OCI-LY1 (cell line): ENCODE measurements at regions not wholly inside any gene's neighbourhood (a gene's known extent, or its start where the extent isn't known, plus 50 kb on each side); places are given as distances from the start of the nearest gene placed in this dataset.

Source experiments
- H2AFZ ChIP-seq: fragments of 200-600 bp; sonication (generic), shearing (Covaris generic); 2 replicates; pipeline ENCODE4 v1.6.0; 2014; ENCODE audit warnings: antibody characterized with exemption, mild to moderate bottlenecking, low read length
- H3F3A ChIP-seq: fragments of 200-600 bp; sonication (generic), shearing (Covaris generic); 2 replicates; pipeline ENCODE4 v1.6.0; 2014; ENCODE audit warnings: mild to moderate bottlenecking, antibody characterized with exemption, low read length, moderate library complexity; ENCODE audit not compliant: insufficient read depth
- H3K27ac ChIP-seq: fragments of 200-600 bp; sonication (generic); 2 replicates; pipeline ENCODE4 v1.5.1; 2014; ENCODE audit warnings: low read length, mixed run types, mild to moderate bottlenecking, low read depth; ENCODE audit not compliant: poor library complexity, severe bottlenecking
- H3K27me3 ChIP-seq: fragments of 200-600 bp; sonication (generic); 2 replicates; pipeline ENCODE4 v1.6.0; 2014; ENCODE audit warnings: antibody characterized with exemption, mild to moderate bottlenecking, low read length, moderate library complexity; ENCODE audit not compliant: insufficient read depth
- H3K36me3 ChIP-seq: fragments of 200-600 bp; sonication (generic); 2 replicates; pipeline ENCODE4 v1.6.1; 2014; ENCODE audit warnings: mild to moderate bottlenecking, antibody characterized with exemption, low read length, moderate library complexity, mixed read lengths; ENCODE audit not compliant: insufficient read depth
- H3K4me1 ChIP-seq: fragments of 200-600 bp; sonication (generic); 2 replicates; pipeline ENCODE4 v1.5.1; 2014; ENCODE audit warnings: mild to moderate bottlenecking, low read length, moderate library complexity; ENCODE audit not compliant: insufficient read depth, severe bottlenecking
- H3K4me2 ChIP-seq: fragments of 200-600 bp; sonication (generic), shearing (Covaris generic); 2 replicates; pipeline ENCODE4 v1.6.1; 2014; ENCODE audit warnings: low read length
- H3K4me3 ChIP-seq: fragments of 200-600 bp; sonication (generic); 2 replicates; pipeline ENCODE4 v1.5.1; 2014; ENCODE audit warnings: low read length, low read depth, mild to moderate bottlenecking, mixed read lengths; ENCODE audit not compliant: poor library complexity, severe bottlenecking
- H3K79me2 ChIP-seq: fragments of 200-600 bp; shearing (Covaris generic); 2 replicates; pipeline ENCODE4 v1.6.1; 2016; ENCODE audit warnings: mixed run types, low read length, mixed read lengths; ENCODE audit not compliant: insufficient read depth
- H3K9ac ChIP-seq: fragments of 200-600 bp; sonication (generic), shearing (Covaris generic); 2 replicates; pipeline ENCODE4 v1.6.1; 2014; ENCODE audit warnings: mild to moderate bottlenecking, low read length, mixed read lengths
- H3K9me2 ChIP-seq: fragments of 200-600 bp; sonication (generic), shearing (Covaris generic); 2 replicates; pipeline ENCODE4 v1.6.1; 2014; ENCODE audit warnings: low read depth, mild to moderate bottlenecking, low read length, mixed read lengths
- H3K9me3 ChIP-seq: fragments of 200-600 bp; shearing (Covaris generic); 2 replicates; pipeline ENCODE4 v1.6.1; 2014; ENCODE audit warnings: low read length, mixed read lengths
- H4K20me1 ChIP-seq: fragments of 200-600 bp; sonication (generic), shearing (Covaris generic); 2 replicates; pipeline ENCODE4 v1.6.0; 2016; ENCODE audit warnings: mild to moderate bottlenecking, low read length; ENCODE audit not compliant: insufficient read depth
- EZH2 ChIP-seq: fragments of 200-600 bp; sonication (generic), shearing (Covaris generic); IDR thresholded peaks from 2 replicates; pipeline ENCODE4 v1.8.0; 2017; ENCODE audit warnings: borderline replicate concordance, mixed run types, mild to moderate bottlenecking, antibody characterized with exemption, low read length, moderate library complexity, mixed read lengths
- TF ChIP-seq, protein P1 (sequence below): fragments of 200-600 bp; sonication (generic), shearing (Covaris generic); IDR thresholded peaks from 2 replicates; pipeline ENCODE4 v1.5.1; 2017; ENCODE audit warnings: mild to moderate bottlenecking, antibody characterized with exemption, low read length, moderate library complexity, mixed read lengths

DNA sequence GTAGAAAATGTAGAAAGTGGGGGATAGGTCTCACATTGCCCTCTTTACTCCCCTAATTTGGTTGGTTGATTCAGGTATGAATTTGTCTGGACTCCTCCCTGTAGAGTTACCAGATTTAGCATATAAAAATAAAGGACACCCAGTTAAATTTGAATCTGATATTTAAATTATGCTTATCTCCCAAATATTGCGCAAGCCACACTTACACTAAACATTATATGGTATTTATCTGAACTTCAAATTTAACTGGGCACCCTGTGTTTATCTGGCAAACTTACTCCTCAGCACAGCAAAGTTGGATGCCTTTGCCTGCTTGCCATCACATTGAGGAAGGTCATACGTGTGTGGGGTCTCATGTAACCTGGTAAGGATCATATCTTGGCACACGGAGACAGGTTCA, 882.4 kb upstream of the FAM98A start:
- Histone ChIP-seq H3K27me3 (no peaks in the 10 kb centered on the region), H3K9me3 (no peaks in the 10 kb centered on the region), H3K27ac (no peak overlapping the region), H3K4me2 (no peak overlapping the region), H4K20me1 (no peaks in the 10 kb centered on the region), H3F3A (no peaks in the 10 kb centered on the region), H3K79me2 (no peaks in the 10 kb centered on the region), H3K9me2 (no peaks in the 10 kb centered on the region), H3K36me3 (no peaks in the 10 kb centered on the region), H3K9ac (no peak overlapping the region), H2AFZ (no peak overlapping the region), H3K4me1 (no peaks in the 10 kb centered on the region), H3K4me3 (no peak overlapping the region)
- TF ChIP-seq EZH2 = no peak
- TF ChIP-seq, protein P1, sequence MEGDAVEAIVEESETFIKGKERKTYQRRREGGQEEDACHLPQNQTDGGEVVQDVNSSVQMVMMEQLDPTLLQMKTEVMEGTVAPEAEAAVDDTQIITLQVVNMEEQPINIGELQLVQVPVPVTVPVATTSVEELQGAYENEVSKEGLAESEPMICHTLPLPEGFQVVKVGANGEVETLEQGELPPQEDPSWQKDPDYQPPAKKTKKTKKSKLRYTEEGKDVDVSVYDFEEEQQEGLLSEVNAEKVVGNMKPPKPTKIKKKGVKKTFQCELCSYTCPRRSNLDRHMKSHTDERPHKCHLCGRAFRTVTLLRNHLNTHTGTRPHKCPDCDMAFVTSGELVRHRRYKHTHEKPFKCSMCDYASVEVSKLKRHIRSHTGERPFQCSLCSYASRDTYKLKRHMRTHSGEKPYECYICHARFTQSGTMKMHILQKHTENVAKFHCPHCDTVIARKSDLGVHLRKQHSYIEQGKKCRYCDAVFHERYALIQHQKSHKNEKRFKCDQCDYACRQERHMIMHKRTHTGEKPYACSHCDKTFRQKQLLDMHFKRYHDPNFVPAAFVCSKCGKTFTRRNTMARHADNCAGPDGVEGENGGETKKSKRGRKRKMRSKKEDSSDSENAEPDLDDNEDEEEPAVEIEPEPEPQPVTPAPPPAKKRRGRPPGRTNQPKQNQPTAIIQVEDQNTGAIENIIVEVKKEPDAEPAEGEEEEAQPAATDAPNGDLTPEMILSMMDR = no peak

DNA sequence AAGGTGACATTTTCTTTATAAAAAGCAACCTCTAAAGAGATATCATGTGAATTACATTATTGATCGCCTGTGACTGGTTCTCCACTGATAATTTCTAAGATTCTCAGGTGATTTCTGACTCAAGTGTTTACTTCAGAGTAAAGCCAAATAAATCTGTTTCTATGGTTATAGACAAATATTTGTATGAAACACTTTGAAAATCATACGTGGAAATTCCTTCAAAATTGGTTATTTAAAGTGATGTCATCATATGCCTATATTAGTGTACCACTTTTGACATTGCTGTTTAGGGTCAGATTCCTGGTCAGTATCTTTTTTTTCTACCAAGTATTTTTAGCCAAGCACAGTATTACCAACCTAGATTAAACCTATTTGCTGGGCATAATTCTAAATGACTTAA, 881.3 kb upstream of the FAM98A start:
- no peak for TF ChIP-seq EZH2
- TF ChIP-seq, protein P1 = no peak

DNA sequence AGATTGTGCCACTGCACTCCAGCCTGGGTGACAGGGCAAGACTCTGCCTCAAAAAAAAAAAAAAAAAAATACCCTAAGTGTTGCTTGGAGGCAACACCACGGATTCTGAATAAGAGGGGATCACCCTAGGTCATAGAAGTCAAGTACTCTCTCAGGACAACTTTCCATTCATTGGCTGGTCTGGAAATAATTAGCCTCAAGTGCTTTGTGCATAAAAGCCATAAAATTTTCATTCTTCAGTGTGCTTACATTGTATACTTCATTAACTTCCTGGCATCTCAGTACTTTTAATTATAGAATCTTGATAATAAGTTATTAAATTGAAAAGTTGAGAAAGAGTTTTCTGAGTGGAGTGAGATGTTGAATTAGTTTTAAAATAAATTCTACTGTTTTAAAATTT, 876.1 kb upstream of the FAM98A start:
- Histone ChIP-seq H3K27me3 (no peaks in the 10 kb centered on the region), H3K27ac (no peak overlapping the region), H3K36me3 (no peaks in the 10 kb centered on the region), H3K4me3 (no peak overlapping the region), H3F3A (no peaks in the 10 kb centered on the region), H2AFZ (no peak overlapping the region), H3K4me1 (no peaks in the 10 kb centered on the region), H3K79me2 (no peaks in the 10 kb centered on the region), H3K4me2 (no peak overlapping the region), H3K9me2 (no peaks in the 10 kb centered on the region), H3K9ac (no peak overlapping the region), H4K20me1 (no peaks in the 10 kb centered on the region), H3K9me3 (no peaks in the 10 kb centered on the region)
- TF ChIP-seq, protein P1 = no peak
- no peak for TF ChIP-seq EZH2

More for the DNA sequence above, 881.3 kb upstream of the FAM98A start:
- no peak overlapping the region for H3K4me2 ChIP-seq
- H2AFZ ChIP-seq = no peak overlapping the region
- no peak overlapping the region for H3K27ac ChIP-seq
- H3F3A ChIP-seq = no peaks in the 10 kb centered on the region
- no peak overlapping the region for H3K9ac ChIP-seq
- no peaks in the 10 kb centered on the region for H4K20me1 ChIP-seq
- no peaks in the 10 kb centered on the region for H3K27me3 ChIP-seq
- H3K4me1 ChIP-seq = no peaks in the 10 kb centered on the region
- H3K36me3 ChIP-seq = no peaks in the 10 kb centered on the region
- H3K9me3 ChIP-seq = no peaks in the 10 kb centered on the region
- no peak overlapping the region for H3K4me3 ChIP-seq
- no peaks in the 10 kb centered on the region for H3K9me2 ChIP-seq
- no peaks in the 10 kb centered on the region for H3K79me2 ChIP-seq
